ENCODE measurements at regions not wholly inside any gene's neighbourhood (a gene's known extent, or its start where the extent isn't known, plus 50 kb on each side); places are given as distances from the start of the nearest gene placed in this dataset.

DNA sequence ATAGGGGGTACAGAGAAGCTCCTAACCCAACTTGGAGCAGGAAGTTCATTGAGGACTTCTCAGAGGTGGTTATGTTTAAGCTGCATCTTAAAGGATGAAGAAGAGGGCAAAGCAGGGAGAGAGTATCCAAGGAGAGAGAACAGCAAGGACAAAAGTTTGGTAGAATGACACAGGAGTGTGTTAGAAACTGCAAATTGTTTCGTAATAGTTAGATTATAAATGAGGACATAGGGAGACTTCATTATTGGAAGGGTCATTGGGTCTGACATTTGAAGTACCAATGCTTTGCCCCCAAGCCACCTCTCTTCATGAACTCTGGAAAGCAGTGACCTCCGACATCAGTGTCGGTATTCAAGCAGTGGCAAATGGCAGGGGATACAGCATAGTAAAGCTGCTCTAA is 209.6 kb upstream of the JUN start:
- no peaks in the 10 kb centered on the region for H3K27me3 ChIP-seq (ENCODE audit: insufficient read depth, low read depth, low read length)
- no peaks in the 10 kb centered on the region for H3K9me3 ChIP-seq (ENCODE audit: low read length)
- no peaks in the 10 kb centered on the region for H3K36me3 ChIP-seq (ENCODE audit: insufficient read depth, low read length)
- H4K20me1 ChIP-seq (ENCODE audit: insufficient read depth), result no peaks in the 10 kb centered on the region
- H3F3A ChIP-seq (ENCODE audit: insufficient read depth, low read length, poor library complexity, severe bottlenecking), result no peaks in the 10 kb centered on the region
- H3K4me3 ChIP-seq (ENCODE audit: low read length), result no peak overlapping the region
- no peak overlapping the region for H3K27ac ChIP-seq (ENCODE audit: low read length)
- H3K79me2 ChIP-seq (replicated peaks; ENCODE audit: insufficient read depth, low read length), result no peaks in the 10 kb centered on the region
- H3K9ac ChIP-seq (ENCODE audit: low read length), result no peak overlapping the region
- TF ChIP-seq EP300 (conservative IDR thresholded peaks at IDR 0.05; ENCODE audit: poor library complexity, severe bottlenecking), result no peak
- TF ChIP-seq TAF1 (IDR thresholded peaks at IDR 0.05; ENCODE audit: low read depth), result no peak
- TF ChIP-seq POLR2AphosphoS5 (IDR thresholded peaks at IDR 0.05), result no peak
- TF ChIP-seq MXI1 (conservative IDR thresholded peaks at IDR 0.05; ENCODE audit: poor library complexity, severe bottlenecking), result no peak
- TF ChIP-seq REST (IDR thresholded peaks at IDR 0.05; ENCODE audit: borderline replicate concordance), result no peak
- no peak for TF ChIP-seq SMC3 (conservative IDR thresholded peaks at IDR 0.05; ENCODE audit: poor library complexity)
- no peak for TF ChIP-seq EZH2 (IDR thresholded peaks at IDR 0.05; ENCODE audit: borderline replicate concordance, insufficient read depth, low read length, poor library complexity, severe bottlenecking)
- TF ChIP-seq, protein P1, sequence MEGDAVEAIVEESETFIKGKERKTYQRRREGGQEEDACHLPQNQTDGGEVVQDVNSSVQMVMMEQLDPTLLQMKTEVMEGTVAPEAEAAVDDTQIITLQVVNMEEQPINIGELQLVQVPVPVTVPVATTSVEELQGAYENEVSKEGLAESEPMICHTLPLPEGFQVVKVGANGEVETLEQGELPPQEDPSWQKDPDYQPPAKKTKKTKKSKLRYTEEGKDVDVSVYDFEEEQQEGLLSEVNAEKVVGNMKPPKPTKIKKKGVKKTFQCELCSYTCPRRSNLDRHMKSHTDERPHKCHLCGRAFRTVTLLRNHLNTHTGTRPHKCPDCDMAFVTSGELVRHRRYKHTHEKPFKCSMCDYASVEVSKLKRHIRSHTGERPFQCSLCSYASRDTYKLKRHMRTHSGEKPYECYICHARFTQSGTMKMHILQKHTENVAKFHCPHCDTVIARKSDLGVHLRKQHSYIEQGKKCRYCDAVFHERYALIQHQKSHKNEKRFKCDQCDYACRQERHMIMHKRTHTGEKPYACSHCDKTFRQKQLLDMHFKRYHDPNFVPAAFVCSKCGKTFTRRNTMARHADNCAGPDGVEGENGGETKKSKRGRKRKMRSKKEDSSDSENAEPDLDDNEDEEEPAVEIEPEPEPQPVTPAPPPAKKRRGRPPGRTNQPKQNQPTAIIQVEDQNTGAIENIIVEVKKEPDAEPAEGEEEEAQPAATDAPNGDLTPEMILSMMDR (IDR thresholded peaks at IDR 0.05; ENCODE audit: poor library complexity, severe bottlenecking), result no peak
- no peak for TF ChIP-seq RAD21 (conservative IDR thresholded peaks at IDR 0.05)
- H3K9me2 ChIP-seq (ENCODE audit: insufficient read depth, low read length), result no peaks in the 10 kb centered on the region
- no peak overlapping the region for H3K4me2 ChIP-seq (ENCODE audit: low read length)
- no peak overlapping the region for H2AFZ ChIP-seq (ENCODE audit: low read depth, low read length)

DNA sequence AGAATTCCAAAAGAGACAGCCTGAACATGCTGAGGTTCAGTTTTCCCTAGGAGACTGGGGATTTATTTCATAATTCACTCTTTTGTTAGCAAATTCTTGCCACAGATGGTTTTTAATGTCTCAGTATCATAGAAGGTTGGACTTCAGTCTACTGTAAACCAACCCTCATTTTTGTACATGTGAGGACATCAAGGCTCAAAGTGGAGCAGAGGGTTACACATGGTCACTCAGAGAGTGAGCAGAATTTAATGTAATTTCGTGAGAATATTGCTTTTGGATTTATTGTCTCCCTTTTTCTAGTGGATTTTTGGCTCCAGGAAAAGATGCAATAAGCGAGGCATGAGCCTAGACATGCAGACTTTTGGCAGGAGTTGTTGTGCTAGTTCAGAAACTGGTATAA is 210.8 kb upstream of the JUN start:
- Histone ChIP-seq H2AFZ (ENCODE audit: low read depth, low read length) (no peak overlapping the region), H4K20me1 (ENCODE audit: insufficient read depth) (no peaks in the 10 kb centered on the region), H3K9me2 (ENCODE audit: insufficient read depth, low read length) (no peaks in the 10 kb centered on the region), H3K9me3 (ENCODE audit: low read length) (no peaks in the 10 kb centered on the region), H3F3A (ENCODE audit: insufficient read depth, low read length, poor library complexity, severe bottlenecking) (no peaks in the 10 kb centered on the region), H3K27me3 (ENCODE audit: insufficient read depth, low read depth, low read length) (no peaks in the 10 kb centered on the region), H3K36me3 (ENCODE audit: insufficient read depth, low read length) (no peaks in the 10 kb centered on the region), H3K79me2 (replicated peaks; ENCODE audit: insufficient read depth, low read length) (no peaks in the 10 kb centered on the region), H3K4me3 (ENCODE audit: low read length) (no peak overlapping the region), H3K9ac (ENCODE audit: low read length) (no peak overlapping the region), H3K4me2 (ENCODE audit: low read length) (no peak overlapping the region), H3K27ac (ENCODE audit: low read length) (no peak overlapping the region)
- TF ChIP-seq RAD21 (conservative IDR thresholded peaks at IDR 0.05) (no peak), MXI1 (conservative IDR thresholded peaks at IDR 0.05; ENCODE audit: poor library complexity, severe bottlenecking) (no peak), EZH2 (IDR thresholded peaks at IDR 0.05; ENCODE audit: borderline replicate concordance, insufficient read depth, low read length, poor library complexity, severe bottlenecking) (no peak), TAF1 (IDR thresholded peaks at IDR 0.05; ENCODE audit: low read depth) (no peak), POLR2AphosphoS5 (IDR thresholded peaks at IDR 0.05) (no peak), SMC3 (conservative IDR thresholded peaks at IDR 0.05; ENCODE audit: poor library complexity) (no peak), REST (IDR thresholded peaks at IDR 0.05; ENCODE audit: borderline replicate concordance) (no peak), EP300 (conservative IDR thresholded peaks at IDR 0.05; ENCODE audit: poor library complexity, severe bottlenecking) (no peak)
- TF ChIP-seq, protein P1 (IDR thresholded peaks at IDR 0.05; ENCODE audit: poor library complexity, severe bottlenecking), result no peak
